Endothelial cell of umbilical vein (primary cell): ENCODE measurements at regions not wholly inside any gene's neighbourhood (a gene's known extent, or its start where the extent isn't known, plus 50 kb on each side); places are given as distances from the start of the nearest gene placed in this dataset.
"Not testable (repeated sequence)": the region's sequence is repeated elsewhere in the genome, so short reads cannot be mapped to it uniquely, and the experiment has no call there.

Experiments used
- BruUV-seq: library from RNA; stranded (reverse); fragments of 400-500 nt; replicated peaks from 2 replicates; lab custom pipeline; 2021; lab: Mats Ljungman, UMichigan
- CTCF ChIA-PET: fragments of 300-600, 350-600 bp; sonication (Branson Sonifier 250); formaldehyde crosslinking; loops from one replicate; lab custom pipeline; 2021; ENCODE audit warnings: antibody characterized with exemption, inconsistent platforms; lab: Charles Lee
- POLR2A ChIA-PET: fragments of 300-600, 350-600 bp; sonication (Branson Sonifier 250); formaldehyde crosslinking; loops from one replicate; lab custom pipeline; 2021; ENCODE audit warnings: antibody characterized with exemption, inconsistent platforms; lab: Charles Lee
- DNase-seq: peaks from one replicate; pipeline ENCODE4 v3.0.0-alpha.2; 2011; ENCODE audit warnings: low read depth, low spot score
- FAIRE-seq: peaks from 2 replicates; lab custom pipeline; 2011; peaks lifted over from hg19 to GRCh38; lab: Jason Lieb, UNC
- H2AFZ ChIP-seq: 2 replicates; pipeline ENCODE4 v1.6.0; 2012; ENCODE audit warnings: low read depth, low read length, control low read depth, inconsistent platforms
- H3K27ac ChIP-seq: 2 replicates; pipeline ENCODE4 v1.5.1; 2011; ENCODE audit warnings: low read depth, mild to moderate bottlenecking, control low read depth, low read length, moderate library complexity; ENCODE audit not compliant: insufficient read depth
- H3K27me3 ChIP-seq, 2 experiments: 2 replicates each; pipeline versions ENCODE4 v1.6.0 to v1.6.1; 2011; ENCODE audit warnings: low read length in 2 of 2, mixed read lengths in 1 of 2; ENCODE audit not compliant: control insufficient read depth in 2 of 2, insufficient read depth in 2 of 2
- H3K36me3 ChIP-seq, 2 experiments: 2 replicates in 1 of 2; 3 replicates in 1 of 2; pipeline ENCODE4 v1.5.1; 2011; ENCODE audit warnings: low read length in 2 of 2, mild to moderate bottlenecking in 1 of 2, moderate library complexity in 1 of 2; ENCODE audit not compliant: control insufficient read depth in 2 of 2, insufficient read depth in 2 of 2; ENCODE audit errors: extremely low read depth in 1 of 2
- H3K4me1 ChIP-seq: 3 replicates; pipeline ENCODE4 v1.5.1; 2011; ENCODE audit warnings: mild to moderate bottlenecking, low read length; ENCODE audit not compliant: control insufficient read depth, insufficient read depth; ENCODE audit errors: extremely low read depth
- H3K4me2 ChIP-seq: 2 replicates; pipeline ENCODE4 v1.6.1; 2011; ENCODE audit warnings: low read length, control low read depth, mixed read lengths; ENCODE audit not compliant: insufficient read depth
- H3K4me3 ChIP-seq, 3 experiments: fragments of 200-600 bp in 1 of 3; sonication (generic), shearing (Covaris generic) in 1 of 3; replicated peaks in 1 of 3; 2 replicates each; pipeline ENCODE4 v1.5.1; 2011 to 2016; ENCODE audit warnings: control low read depth in 3 of 3, low read length in 3 of 3, mild to moderate bottlenecking in 2 of 3, inconsistent platforms in 1 of 3, low read depth in 1 of 3, moderate library complexity in 1 of 3; ENCODE audit not compliant: insufficient read depth in 1 of 3
- H3K79me2 ChIP-seq: 2 replicates; pipeline ENCODE4 v1.6.0; 2012; ENCODE audit warnings: low read length, inconsistent platforms; ENCODE audit not compliant: control insufficient read depth, insufficient read depth
- H3K9ac ChIP-seq: replicated peaks from 2 replicates; pipeline ENCODE3; 2011; ENCODE audit warnings: low read length, control low read depth; ENCODE audit not compliant: insufficient read depth; ENCODE audit errors: extremely low read depth
- H3K9me1 ChIP-seq: replicated peaks from 3 replicates; pipeline ENCODE4 v1.6.0; 2011; ENCODE audit warnings: mild to moderate bottlenecking, low read length; ENCODE audit not compliant: control insufficient read depth, insufficient read depth; ENCODE audit errors: extremely low read depth
- H3K9me3 ChIP-seq: replicated peaks from 2 replicates; pipeline ENCODE4 v1.5.1; 2012; ENCODE audit warnings: low read length, inconsistent platforms; ENCODE audit not compliant: control insufficient read depth, insufficient read depth
- H4K20me1 ChIP-seq: replicated peaks from 2 replicates; pipeline ENCODE3; 2011; ENCODE audit warnings: mild to moderate bottlenecking, low read length; ENCODE audit not compliant: control insufficient read depth, insufficient read depth; ENCODE audit errors: extremely low read depth
- EZH2 ChIP-seq: IDR thresholded peaks from 2 replicates; pipeline ENCODE4 v1.6.1; 2012; ENCODE audit warnings: borderline replicate concordance, low read depth, mild to moderate bottlenecking, moderate library complexity, low read length, inconsistent platforms; ENCODE audit not compliant: severe bottlenecking
- FOS ChIP-seq: IDR thresholded peaks from 2 replicates; pipeline ENCODE4 v1.6.1; 2011; ENCODE audit warnings: mild to moderate bottlenecking, low read length, moderate library complexity, borderline replicate concordance; ENCODE audit not compliant: insufficient read depth
- GATA2 ChIP-seq: IDR thresholded peaks from 2 replicates; pipeline ENCODE4 v1.7.0; 2011; ENCODE audit warnings: low read depth, mild to moderate bottlenecking, moderate library complexity, mixed read lengths, low read length; ENCODE audit not compliant: insufficient read length, insufficient read depth
- JUN ChIP-seq: IDR thresholded peaks from 2 replicates; pipeline ENCODE4 v1.6.1; 2011; ENCODE audit warnings: borderline replicate concordance, low read depth; ENCODE audit not compliant: insufficient read length, insufficient read depth
- MYC ChIP-seq: IDR thresholded peaks from one replicate; pipeline ENCODE4 v1.6.1; 2011; ENCODE audit warnings: mild to moderate bottlenecking, low read depth, low read length
- POLR2A ChIP-seq: IDR thresholded peaks from 2 replicates; pipeline ENCODE4 v1.6.1; 2012; ENCODE audit warnings: low read depth, mild to moderate bottlenecking, control low read depth, low read length
- POLR2AphosphoS5 ChIP-seq: IDR thresholded peaks from 2 replicates; pipeline ENCODE4 v1.6.1; 2012; ENCODE audit warnings: low read depth, mild to moderate bottlenecking, control low read depth, low read length, moderate library complexity; ENCODE audit not compliant: insufficient read depth
- dilution Hi-C: fragments of 300-500 bp; cut with MboI; formaldehyde crosslinking; loops from one replicate; pipeline ENCODE4 v1.15.0; 2019; ENCODE audit warnings: low sequenced_read_pairs; ENCODE audit not compliant: extremely low pct_ligation_motif_present
- intact Hi-C: fragments of 100-400 bp; cut with micrococcal nuclease; formaldehyde crosslinking; loops from one replicate; pipeline ENCODE4 v1.10.0; 2022
- TF ChIP-seq, protein P1 (sequence below): IDR thresholded peaks from 2 replicates; pipeline ENCODE4 v1.6.1; 2011; ENCODE audit not compliant: insufficient read depth, insufficient read length
- TF ChIP-seq, protein P2 (sequence below), 2 donors: IDR thresholded peaks; 1 replicate in 1 of 2; 2 replicates in 1 of 2; pipeline ENCODE4 v1.5.1; 2011; ENCODE audit warnings: low read length in 2 of 2, mild to moderate bottlenecking in 2 of 2, moderate library complexity in 2 of 2, control low read depth in 1 of 2, inconsistent platforms in 1 of 2, low read depth in 1 of 2; ENCODE audit not compliant: insufficient read depth in 1 of 2; ENCODE audit errors: extremely low read depth in 1 of 2

DNA sequence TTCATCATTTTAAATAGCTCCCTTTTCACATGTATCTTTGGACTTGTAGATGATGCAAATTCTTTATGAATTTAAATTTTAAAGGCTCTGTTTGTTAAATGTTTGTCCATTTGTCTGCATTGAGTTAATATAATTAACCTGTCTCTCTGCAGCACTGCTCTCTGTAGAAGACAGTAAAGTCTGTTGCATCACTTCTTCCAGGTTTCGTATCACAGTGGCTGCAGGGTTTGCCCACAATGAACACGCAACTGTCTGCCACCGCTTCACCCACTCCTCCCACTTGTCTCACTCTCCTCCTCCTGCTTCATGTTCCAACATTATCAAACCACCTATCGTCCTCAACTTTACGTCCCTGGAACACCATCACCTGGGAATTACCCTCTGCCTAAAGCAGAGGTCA, 231.3 kb upstream of the SLC30A5 start:
- Histone ChIP-seq H3K9me3 (no peaks in the 10 kb centered on the region), H3K27ac (no peak overlapping the region), H3K36me3 (no peaks in the 10 kb centered on the region), H3K4me3 (no peak overlapping the region), H3K4me1 (no peaks in the 10 kb centered on the region), H4K20me1 (no peaks in the 10 kb centered on the region), H2AFZ (no peak overlapping the region), H3K4me2 (no peak overlapping the region), H3K79me2 (no peaks in the 10 kb centered on the region), H3K9ac (no peak overlapping the region), H3K27me3 (no peaks in the 10 kb centered on the region), H3K9me1 (no peaks in the 10 kb centered on the region)
- no peak for TF ChIP-seq MYC
- TF ChIP-seq, protein P1, sequence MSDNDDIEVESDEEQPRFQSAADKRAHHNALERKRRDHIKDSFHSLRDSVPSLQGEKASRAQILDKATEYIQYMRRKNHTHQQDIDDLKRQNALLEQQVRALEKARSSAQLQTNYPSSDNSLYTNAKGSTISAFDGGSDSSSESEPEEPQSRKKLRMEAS, result no peak
- no peak for TF ChIP-seq FOS
- TF ChIP-seq POLR2A, result no peak
- TF ChIP-seq, protein P2, sequence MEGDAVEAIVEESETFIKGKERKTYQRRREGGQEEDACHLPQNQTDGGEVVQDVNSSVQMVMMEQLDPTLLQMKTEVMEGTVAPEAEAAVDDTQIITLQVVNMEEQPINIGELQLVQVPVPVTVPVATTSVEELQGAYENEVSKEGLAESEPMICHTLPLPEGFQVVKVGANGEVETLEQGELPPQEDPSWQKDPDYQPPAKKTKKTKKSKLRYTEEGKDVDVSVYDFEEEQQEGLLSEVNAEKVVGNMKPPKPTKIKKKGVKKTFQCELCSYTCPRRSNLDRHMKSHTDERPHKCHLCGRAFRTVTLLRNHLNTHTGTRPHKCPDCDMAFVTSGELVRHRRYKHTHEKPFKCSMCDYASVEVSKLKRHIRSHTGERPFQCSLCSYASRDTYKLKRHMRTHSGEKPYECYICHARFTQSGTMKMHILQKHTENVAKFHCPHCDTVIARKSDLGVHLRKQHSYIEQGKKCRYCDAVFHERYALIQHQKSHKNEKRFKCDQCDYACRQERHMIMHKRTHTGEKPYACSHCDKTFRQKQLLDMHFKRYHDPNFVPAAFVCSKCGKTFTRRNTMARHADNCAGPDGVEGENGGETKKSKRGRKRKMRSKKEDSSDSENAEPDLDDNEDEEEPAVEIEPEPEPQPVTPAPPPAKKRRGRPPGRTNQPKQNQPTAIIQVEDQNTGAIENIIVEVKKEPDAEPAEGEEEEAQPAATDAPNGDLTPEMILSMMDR (IDR thresholded peaks at IDR 0.05; ENCODE audit: extremely low read depth in 1 of 2, insufficient read depth in 1 of 2, low read depth in 1 of 2, low read length in 2 of 2), result no peak
- no peak for TF ChIP-seq POLR2AphosphoS5
- TF ChIP-seq GATA2, result no peak
- no peak for TF ChIP-seq JUN
- TF ChIP-seq EZH2, result no peak
- CTCF ChIA-PET, result no interaction called here
- intact Hi-C loops, result no loop called here
- DNase-seq, result no peak
- POLR2A ChIA-PET, result no interaction called here
- no peak for FAIRE-seq
- dilution Hi-C loops, result no loop called here
- no TSS peak for BruUV-seq

DNA sequence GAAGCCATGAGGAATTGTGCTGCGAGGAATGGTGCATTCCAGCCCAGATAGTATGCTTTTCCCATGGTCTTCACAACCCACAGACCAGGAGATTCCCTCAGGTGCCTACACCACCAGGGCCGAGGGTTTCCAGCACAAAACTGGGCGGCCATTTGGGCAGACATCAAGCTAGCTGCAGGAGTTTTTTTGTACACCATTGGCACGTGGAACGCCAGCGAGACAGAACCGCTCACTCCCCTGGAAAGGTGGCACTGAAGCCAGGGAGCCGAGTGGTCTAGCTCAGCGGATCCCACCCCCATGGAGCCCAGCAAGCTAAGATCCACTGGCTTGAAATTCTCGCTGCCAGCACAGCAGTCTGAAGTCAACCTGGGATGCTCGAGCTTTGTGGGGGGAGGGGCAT, 228.6 kb upstream of the SLC30A5 start:
- POLR2A ChIA-PET, intact Hi-C loops, H3K79me2 ChIP-seq, H3K9me3 ChIP-seq, H3K27me3 ChIP-seq, H3K27ac ChIP-seq, H3K4me3 ChIP-seq, H3K36me3 ChIP-seq, H3K4me2 ChIP-seq, dilution Hi-C loops, H4K20me1 ChIP-seq, DNase-seq, H3K4me1 ChIP-seq, BruUV-seq, H3K9ac ChIP-seq, FAIRE-seq, H3K9me1 ChIP-seq, H2AFZ ChIP-seq: not testable (repeated sequence)
- CTCF ChIA-PET, result interaction anchor here (1.4 kb wide), 2 partner anchors 10 to 19 kb away, joined by 3 read pairs; no protein-coding TSS in a partner anchor
